Activated CD4-positive, alpha-beta T cell treated with anti-CD3 and anti-CD28 coated beads, Interleukin-2, amount 50 U/mL, for 1 hour (primary cell): ENCODE measurements at regions not wholly inside any gene's neighbourhood (a gene's known extent, or its start where the extent isn't known, plus 50 kb on each side); places are given as distances from the start of the nearest gene placed in this dataset.

Experiments
- DNase-seq: peaks from one replicate; pipeline ENCODE4 v3.0.0-alpha.2; 2020

DNA sequence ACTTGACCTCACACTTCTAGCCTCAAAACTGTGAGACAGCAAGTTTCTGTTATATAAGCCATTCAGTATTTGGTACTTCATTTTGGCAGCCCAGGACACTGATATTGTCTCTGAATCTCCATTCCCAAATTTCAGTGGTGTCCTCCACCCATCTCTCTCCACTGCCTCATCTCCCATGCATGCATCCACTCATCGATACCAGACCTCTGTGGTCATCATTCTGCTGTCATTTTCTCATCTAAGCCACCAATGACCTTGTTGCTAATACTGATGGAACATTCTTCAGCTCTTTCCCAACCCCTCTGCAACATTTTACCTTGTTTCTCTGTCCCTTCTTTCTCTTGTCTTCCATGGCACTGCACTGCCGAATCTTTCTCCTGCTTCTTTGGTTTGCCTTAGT, 221.8 kb downstream of the SNX18 start:
- no peak for DNase-seq

DNA sequence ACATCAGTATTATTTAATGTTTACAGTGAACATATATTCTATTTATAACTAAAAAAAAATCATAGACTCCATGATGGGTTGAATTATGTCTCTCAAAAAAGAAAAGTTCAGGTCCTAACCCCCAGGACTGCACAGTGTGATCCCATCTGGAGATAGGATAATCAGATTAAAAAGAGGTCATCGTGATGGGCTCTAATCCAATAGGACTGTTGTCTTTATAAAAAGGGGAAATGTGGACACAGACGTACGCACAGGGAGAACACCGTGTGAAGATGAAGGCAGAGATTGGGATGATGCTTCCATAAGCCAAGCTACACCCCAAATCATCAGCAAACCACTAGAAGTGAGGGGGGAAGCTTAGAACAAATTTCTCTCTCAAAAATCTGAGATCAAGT, 221.4 kb downstream of the SNX18 start:
- no peak for DNase-seq

DNA sequence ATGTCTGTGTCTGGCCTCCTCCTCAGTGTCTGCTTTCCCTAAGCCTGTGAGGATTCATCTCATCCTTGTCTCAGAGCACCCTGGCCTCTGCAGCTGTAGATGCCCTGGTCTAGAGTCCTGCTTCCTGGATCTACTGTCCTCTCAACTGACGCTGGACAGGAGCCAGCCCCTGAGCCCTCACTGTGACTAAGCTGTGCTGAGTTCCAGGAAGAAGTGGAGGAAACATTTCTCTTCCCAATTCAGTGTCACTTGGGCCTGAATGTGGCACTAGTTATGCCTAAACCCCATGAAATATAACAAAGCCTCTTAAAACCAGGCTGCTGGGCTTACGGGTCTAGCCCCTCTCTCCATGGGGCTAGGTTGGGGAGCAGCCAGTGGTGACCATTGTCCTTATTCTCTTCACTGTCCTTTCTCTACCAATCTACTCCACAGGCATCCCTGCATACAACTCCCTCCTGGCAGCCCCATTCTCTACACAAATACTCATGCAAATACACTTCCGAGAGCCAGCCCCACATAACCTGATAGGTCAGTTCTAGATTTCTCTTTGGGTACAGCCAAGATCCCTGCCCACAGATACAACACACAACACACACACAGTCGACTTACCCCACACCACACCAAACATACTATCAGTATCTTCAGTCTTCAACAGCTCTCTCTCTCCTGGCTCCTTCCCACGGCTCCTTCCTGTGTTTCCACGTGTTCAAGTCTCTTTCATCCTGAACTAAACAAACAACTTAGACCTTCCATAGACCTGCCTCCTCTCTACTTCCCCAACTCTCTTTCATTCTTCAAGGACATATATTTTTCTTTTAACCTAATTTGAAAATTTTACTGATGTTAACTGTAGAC, 220.8 kb downstream of the SNX18 start:
- DNase-seq, result no peak

DNA sequence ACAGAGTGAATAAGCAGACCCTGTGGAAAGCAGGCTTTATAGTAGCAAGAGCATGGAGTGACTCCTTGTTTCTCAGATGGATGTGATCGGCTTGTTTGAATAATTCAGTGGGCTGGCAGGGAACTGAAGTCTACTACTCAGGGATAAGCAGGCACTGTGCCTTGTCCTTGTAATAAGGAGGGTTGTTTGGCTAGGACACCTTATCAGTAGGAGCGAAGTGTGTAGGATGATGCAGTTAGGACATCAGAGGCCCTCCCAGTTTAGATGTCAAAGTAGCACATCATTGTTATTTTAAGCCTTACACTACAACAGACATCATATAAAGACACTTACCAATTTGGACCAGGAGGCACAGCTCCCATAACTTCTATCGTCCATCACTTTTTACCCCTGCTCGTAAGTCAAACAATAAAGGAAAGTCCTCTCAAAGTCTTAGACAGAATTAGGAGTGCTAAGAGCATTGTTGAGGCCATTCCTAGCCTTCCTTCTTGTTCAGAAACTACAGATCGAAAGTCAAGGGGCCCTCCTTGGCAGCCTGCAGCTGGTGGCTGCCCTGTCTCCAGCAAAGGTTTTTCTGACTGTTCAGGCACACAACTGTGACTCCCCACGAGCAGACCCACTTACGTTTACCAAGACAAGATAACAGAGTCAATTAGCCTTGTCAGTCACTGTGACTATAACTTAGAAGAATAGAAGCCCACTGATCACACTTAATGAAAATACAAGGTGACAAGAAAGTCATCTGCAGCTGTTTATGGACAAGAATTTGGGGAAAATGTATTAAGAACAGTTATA, 218.6 kb downstream of the SNX18 start:
- DNase-seq, result no peak

DNA sequence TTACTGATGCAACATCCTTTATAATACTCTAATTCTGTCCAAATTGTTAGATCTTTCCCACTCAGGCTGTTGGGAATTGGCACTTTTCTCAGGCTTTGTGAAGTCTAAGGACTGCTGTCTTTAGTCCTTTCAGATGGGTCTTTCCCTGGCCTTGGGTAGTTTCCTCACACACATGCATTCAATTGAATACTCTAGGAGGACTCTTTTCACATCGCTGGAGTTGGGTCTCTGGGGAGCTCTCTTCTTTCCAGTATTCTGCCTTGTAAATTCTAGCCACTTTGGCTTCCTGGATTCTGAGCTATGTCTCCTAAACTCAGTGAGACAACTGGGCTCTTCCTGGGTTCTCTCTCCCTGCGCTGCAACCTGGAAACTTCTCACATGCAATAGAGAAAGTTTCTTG, 215.5 kb downstream of the SNX18 start:
- no peak for DNase-seq

DNA sequence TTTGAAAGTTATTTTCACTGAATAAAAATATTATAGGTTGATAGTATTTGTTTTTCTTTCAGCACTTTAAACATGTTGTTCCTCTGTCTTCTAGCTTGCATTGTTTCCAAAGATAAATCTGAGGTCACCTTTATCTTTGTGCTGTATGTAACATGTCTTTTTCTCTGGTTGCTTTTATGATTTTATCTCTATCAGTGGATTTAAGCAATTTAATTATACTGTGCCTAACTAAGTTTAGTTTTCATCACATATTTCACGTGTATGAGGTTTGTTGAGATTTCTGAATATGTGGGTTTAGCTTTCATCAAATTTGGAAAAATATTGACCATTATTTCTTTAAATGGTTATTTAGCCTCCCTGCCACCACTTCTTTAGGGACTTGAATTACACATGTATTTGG, 214.5 kb downstream of the SNX18 start:
- DNase-seq, result no peak

DNA sequence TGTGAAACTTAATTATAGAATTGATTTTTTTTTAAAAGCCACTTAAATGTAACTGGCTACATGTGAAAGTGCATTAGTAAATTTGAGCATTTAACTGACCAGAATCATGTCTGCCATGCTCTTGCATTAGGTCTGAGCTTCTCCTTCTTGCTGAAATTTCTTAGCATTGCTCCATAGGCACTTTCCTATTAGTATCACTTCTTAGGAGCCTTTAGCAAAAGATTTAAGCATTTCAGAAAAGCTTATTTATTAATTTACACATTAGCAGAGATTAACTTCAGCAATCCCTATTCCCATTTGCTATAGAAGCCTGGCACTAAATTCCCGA, 211.0 kb downstream of the SNX18 start:
- no peak for DNase-seq

DNA sequence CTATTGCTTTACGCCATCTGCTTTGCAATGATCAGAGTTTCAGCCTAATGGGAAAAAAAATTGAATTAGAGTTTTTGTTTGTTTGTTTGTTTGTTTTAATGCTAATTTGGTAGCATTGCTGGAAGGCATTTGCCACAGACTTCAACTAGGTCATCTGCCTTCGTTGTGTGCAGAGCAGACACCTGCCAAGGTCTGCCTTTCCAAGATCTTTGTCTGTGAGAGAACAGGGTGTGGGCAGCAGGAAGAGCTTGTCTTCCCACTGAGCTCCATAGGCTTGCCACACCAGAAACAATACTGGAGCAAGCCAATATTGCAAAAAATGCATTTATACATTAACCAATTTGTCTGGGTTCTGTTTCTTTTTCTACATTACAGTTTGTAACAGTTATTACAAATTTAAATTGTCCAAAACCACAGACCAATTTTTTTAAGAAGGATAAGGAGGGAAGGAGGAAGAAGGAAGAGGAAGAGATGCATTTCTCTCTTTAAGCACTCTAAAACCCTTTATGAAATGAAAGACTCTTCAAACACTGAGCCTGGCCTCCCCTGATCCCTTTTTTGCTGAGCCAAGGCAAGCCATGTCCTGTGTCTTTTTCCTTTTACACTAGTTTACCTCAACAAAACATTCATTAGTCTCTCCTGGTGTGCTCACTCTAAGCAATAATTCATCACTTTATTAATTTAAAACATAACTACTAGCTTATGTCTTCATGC, 210.5 kb downstream of the SNX18 start:
- DNase-seq, result no peak

DNA sequence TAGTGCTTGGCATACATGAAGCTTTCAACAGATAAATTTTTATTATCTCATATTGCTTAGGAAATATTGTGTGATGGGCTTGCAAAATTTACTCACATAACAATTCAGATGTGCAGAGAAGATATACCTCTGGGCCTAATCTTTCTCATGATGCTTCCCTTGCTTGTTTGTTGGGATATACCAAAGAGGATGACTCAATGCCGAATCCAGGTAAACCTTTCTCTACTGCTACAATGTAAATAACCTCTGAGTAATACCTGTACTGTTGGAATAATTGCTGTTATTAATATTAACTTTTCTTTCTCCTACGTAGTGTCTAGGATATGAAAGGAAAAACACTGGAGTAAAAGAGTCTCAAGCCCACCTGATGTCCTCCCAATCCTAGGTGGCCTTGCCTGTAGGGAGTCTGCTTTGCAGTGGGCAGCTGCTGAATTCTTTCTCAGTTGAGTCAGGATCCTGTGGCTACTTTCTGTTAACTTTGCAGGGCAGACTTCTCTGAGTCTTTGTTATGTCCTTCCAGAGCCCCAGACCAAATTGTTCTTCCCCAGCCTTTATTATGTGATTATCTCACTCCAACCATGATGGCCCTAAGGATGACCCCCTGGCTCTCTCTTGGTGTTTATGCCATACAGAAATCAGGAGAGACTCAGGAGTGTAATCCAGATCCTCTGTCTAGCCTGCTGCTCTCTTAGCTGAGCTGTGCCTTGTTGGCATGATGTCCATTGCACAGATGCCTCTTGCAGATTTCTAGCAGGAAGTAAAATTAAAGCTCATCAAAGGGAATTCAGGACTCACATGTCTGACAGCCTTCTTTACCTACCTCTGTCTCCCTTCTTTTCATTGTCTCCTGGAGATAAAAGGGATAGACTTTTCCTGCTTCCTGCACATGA, 208.1 kb downstream of the SNX18 start:
- no peak for DNase-seq

DNA sequence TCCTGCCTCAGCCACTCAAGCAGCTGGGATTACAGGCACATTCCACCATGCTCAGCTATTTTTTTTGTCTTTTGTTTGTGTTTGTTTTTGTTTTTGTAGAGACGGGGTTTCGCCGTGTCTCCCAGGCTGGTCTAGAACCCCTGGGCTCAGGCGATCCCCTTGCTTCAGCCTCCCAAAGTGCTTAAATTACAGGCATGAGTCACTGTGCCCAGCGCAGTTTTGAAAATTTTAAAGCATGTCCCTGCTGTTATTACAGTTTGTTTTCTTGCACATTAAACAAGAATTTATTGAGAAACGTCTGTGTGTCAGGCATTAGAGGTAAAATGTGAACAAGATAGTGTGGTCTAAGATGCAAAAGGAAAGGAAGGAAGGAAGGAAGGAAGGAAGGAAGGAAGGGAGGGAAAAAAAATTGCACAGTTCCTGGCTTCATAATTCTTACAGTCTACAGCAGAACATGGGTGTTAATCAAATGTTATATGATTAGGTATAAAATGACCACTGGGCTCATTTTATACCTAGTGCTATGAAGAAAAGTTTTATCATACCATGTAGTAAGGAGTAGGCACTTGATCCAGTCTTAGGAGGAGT, 205.4 kb downstream of the SNX18 start:
- no peak for DNase-seq

DNA sequence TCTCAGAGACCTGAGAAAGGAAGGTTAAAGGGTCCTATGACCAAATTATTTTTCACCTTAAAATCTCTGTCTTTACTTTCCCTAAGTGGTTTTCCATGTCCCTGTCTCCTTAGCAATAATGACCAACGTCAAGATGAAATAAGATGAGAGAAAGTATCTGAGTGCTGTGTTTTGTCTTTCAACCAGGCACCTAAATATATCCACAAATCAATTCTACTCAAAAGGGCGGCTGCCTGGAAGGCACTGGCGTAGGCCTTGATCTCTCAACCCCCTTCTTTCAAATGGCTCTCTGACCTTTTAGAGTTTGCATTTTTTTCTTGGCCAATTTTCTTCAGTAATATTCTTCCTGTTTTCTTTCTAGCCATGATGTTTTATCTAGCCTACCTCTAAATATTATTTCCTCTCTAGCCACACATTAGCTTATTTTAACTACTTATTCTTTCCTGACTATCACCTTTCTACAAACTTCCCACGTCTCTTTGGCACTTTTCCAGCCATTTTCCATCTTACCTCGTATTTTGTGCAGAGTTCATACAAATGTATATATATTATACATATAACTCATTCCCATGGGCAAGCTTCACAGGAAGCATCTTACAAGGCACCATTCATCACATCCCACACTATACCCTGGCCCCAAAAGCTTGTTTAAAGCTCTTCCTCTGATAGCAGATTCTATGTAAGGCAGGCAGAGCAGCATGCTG, 204.5 kb downstream of the SNX18 start:
- no peak for DNase-seq

DNA sequence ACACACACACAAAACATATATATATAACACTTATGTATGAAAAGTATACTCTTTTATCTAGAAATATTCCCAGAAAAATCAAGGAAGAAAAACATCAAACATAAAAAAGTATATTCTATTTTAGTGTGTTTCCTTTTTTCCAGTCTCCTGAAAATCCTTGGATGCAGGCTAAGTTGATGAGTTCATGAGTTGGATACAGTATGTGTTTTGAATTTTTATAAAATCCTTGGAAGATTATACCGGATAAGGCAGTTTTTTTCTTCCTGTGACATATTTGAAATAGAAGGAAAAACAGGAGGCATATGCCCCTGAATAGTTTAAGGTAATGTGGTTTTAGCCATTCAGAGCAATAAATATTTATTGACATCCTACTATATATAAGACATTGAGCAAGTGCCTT, 203.6 kb downstream of the SNX18 start:
- no peak for DNase-seq

DNA sequence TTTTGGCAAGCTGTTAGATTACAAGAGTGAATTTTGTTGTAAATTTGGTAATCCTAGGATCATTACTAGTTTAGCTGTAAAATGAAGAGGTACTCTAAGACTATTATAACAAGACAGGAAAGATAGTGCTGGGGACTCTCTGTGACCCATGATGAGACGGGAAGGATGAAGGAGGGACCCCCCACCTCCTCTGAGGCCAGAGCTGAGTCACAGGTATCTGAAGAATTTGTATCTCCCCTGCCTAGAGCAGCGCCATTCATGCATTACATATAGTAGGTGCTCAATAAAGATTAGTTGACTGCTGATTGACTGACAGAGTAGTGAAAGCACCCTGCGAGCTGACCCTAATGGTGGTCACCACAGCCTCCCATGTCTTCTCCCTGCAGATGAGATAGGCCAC, 202.8 kb downstream of the SNX18 start:
- no peak for DNase-seq

DNA sequence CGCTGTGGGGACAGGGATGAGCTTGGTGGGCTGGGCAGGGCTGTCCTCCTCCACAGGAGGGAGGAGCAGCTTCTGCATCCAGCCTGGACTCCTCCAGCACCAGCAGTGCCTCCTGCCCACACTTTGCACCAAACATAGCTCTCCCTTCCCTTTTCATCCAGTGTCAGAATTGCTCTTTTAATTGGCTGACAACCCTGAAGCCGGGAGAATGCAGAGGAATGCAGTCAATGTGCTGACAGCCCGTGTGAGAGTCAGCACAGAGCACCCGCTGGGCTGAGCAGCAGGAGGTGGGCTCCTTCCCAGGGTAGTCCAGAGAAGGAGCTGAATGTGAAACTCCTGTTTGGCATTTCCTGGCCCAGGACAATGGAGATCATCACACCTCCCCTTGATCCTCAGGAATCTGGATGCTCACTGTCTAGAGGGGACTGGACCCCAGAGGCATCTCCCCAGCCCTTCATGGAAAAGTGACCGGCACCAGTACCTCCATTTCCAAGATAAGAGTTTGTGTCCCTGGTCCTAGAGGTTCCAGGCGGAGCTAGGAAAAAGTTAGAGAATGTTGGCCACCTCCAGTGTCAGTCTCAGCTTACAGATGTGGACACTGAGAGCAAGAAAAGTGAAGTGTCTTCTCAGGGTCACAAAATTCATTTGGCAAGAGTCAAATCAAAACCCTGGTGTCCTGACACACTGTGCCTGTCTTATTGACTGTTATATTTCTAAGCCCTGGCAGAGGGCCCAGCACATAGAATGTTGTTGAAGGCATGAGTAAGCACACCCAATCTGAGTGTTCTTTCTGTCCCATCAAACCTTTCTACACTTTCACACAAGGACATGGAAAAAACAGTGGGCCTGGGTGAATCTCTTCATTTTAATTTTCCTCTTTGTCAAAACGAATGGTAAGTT, 202.1 kb downstream of the SNX18 start:
- no peak for DNase-seq

DNA sequence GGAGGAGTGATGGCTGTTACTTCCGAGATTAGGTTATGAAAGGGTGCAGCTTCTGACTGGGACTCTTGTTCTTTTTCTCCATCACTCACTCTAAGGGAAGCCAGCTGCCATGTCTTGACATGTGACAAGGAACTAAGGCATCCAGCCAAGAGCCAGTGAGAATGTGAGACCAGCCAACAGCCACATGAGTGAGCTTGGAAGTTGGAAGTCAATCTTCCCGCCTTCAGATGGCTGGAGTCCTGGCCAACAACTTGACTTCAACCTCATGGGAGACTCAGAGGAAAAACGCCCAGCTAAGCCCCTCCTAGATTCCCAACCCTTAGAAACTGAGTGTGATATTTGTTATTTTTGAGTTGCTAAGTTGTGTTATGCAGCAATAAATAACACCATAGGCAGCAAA, 201.1 kb downstream of the SNX18 start:
- no peak for DNase-seq

DNA sequence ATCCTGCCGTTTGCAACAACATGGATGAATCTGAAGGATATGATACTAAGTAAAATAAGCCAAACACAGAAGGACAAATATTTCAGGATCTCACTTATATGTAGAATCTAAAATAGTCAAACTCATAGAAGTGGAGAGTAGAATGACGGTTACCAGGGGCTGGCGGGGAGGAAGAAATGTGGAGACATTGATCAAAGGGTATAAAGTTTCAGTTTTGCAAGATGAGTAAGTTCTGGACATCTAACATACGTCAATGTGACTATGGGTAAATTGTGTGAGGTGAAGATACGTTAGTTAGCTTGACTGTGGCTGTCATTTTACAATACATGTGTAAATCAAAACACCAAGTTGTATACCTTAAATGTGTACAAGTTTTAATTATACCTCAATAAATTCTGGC, 200.3 kb downstream of the SNX18 start:
- DNase-seq, result no peak

DNA sequence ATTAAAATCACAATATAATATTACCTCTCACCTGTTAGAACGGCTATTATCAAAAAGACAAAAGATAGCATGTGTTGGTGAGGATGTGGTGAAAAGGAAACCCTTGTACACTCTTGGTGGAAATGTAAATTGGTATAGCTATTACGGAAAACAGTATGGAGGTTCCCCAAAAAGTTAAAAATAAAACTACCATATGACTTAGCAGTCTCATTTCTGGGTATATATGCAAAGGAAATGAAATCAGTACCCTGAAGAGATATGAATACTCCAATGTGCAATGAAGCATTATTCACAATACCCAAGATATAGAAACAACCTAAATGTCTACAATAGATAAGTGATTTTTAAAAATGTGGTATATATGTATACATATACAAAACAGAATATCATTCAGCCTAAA, 199.9 kb downstream of the SNX18 start:
- no peak for DNase-seq

DNA sequence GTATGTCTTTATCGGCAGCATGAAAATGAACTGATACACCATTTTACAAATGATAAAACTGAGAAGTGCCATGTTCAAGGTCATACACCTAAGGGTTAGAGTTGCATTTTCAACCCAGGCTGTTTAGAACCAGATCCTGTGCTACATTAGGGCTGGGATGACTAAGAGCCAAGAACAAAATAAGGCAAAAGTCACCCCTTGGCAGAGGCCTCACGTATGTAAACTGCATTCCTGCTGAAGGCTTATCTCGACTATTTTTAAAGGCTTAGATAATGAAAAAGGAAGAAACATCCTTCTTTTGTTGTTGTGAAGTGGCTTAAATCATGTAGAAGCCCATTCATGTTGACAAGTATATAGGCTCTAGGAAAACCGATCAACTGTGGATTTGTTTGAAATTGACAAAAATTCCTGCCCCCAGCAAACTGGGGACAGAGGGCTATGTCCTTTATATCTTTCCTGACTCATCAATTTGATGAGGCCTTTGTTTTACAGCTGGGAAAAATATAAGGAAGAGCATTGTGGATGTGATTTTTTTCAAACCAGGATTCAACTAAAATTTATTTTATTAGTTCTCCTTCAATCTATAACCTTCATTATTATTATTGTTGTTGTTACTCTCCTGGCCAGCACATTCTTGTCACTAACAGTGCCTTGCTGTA, 196.5 kb downstream of the SNX18 start:
- DNase-seq, result no peak

DNA sequence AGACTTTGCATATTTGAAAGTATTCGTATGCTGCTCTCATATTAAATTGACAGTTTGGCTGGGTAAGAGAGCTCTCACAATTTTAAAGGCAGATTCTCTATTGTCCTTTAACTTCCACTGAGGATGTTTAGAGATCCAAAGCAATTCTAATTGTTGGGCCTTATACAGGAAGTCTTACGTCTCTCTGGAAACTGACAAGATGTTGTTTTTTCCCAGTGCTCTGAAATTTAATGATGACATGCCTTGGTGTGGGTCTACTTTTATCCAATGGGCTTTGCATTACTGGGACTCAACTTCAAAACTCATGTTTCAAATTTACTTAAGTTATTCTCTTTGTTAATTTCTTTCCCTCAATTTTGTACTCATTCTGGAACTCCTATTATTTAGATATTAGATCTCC, 191.5 kb downstream of the SNX18 start:
- no peak for DNase-seq

DNA sequence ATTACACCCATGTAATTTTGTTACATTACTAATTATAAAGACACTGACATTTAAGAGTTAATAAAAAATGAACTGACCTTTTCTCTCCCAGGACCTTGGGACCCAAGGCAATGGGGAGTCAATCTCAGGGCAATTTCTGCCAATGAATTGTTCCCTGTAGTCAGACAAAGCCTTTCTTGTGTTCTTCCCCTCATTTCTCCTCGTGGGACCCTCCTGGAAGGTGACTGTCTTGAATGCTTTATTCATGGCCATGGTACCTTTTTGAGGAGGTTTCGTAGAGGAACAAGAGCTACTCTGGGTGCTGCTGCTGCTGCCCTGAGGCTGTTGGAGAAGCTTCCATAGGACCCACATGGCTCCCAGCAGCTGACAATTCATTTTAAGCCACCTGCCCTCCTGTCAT, 190.3 kb downstream of the SNX18 start:
- no peak for DNase-seq
